NT2/D1 (cell line): ENCODE measurements at regions not wholly inside any gene's neighbourhood (a gene's known extent, or its start where the extent isn't known, plus 50 kb on each side); places are given as distances from the start of the nearest gene placed in this dataset.
A peak's percentile ranks its signal among the peaks of the same experiment; 100 is the strongest.

ENCODE experiments used
- DNase-seq: peaks from one replicate; pipeline ENCODE4 v3.0.0-alpha.2; 2011; ENCODE audit warnings: low read depth, low spot score
- H3K27me3 ChIP-seq: 2 replicates; pipeline ENCODE4 v1.6.0; 2011; ENCODE audit warnings: mild to moderate bottlenecking; ENCODE audit not compliant: insufficient read length, insufficient read depth
- H3K36me3 ChIP-seq: 2 replicates; pipeline ENCODE4 v1.6.1; 2011; ENCODE audit warnings: mild to moderate bottlenecking, low read length, mixed read lengths; ENCODE audit not compliant: insufficient read depth, insufficient read length
- H3K4me1 ChIP-seq: 2 replicates; pipeline ENCODE4 v1.5.1; 2011; ENCODE audit not compliant: insufficient read depth, insufficient read length
- H3K4me3 ChIP-seq: 2 replicates; pipeline ENCODE4 v1.5.1; 2011; ENCODE audit warnings: low read depth; ENCODE audit not compliant: insufficient read length
- H3K9ac ChIP-seq: 2 replicates; pipeline ENCODE4 v1.6.0; 2011; ENCODE audit warnings: low read depth; ENCODE audit not compliant: insufficient read length
- H3K9me3 ChIP-seq: 2 replicates; pipeline ENCODE4 v1.5.1; 2011; ENCODE audit warnings: mild to moderate bottlenecking, low read length; ENCODE audit not compliant: insufficient read depth
- SUZ12 ChIP-seq: IDR thresholded peaks from 2 replicates; pipeline ENCODE4 v1.6.1; 2011; ENCODE audit not compliant: insufficient read length, insufficient read depth; ENCODE audit errors: extremely low read depth
- YY1 ChIP-seq: IDR thresholded peaks from 2 replicates; pipeline ENCODE4 v1.6.1; 2011; ENCODE audit not compliant: insufficient read length, insufficient read depth
- ZNF274 ChIP-seq: IDR thresholded peaks from 2 replicates; pipeline ENCODE4 v1.6.1; 2011; ENCODE audit warnings: mild to moderate bottlenecking, low read depth, low read length

DNA sequence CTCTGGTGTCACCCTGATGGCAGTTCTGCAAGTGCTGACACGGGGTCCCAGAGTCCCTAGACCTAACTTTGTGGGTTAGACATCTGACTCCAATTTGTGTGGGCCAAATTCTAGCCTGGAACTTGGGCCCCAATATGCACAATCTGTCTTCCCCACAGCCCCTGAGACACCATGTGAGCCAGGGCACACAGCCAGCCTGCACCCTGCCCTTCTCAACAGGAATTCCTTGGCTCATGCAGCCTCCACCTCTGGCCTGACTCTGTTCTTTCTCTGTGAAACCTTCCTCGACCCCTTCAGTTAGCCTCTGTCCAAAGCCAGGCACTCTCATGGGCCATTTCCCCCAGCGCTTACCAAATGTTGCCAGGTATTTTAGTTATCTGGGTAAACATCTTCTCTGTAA, 59.1 kb upstream of the POU2AF1 start:
- no peak for DNase-seq
- no peak overlapping the region for H3K9ac ChIP-seq
- H3K36me3 ChIP-seq: no peaks in the 10 kb centered on the region
- H3K4me1 ChIP-seq: peaks cover 6% of the 10 kb centered on the region
- TF ChIP-seq ZNF274 (no peak), YY1 (no peak), SUZ12 (no peak)
- H3K9me3 ChIP-seq: no peaks in the 10 kb centered on the region
- no peak overlapping the region for H3K4me3 ChIP-seq
- H3K27me3 ChIP-seq: no peaks in the 10 kb centered on the region

DNA sequence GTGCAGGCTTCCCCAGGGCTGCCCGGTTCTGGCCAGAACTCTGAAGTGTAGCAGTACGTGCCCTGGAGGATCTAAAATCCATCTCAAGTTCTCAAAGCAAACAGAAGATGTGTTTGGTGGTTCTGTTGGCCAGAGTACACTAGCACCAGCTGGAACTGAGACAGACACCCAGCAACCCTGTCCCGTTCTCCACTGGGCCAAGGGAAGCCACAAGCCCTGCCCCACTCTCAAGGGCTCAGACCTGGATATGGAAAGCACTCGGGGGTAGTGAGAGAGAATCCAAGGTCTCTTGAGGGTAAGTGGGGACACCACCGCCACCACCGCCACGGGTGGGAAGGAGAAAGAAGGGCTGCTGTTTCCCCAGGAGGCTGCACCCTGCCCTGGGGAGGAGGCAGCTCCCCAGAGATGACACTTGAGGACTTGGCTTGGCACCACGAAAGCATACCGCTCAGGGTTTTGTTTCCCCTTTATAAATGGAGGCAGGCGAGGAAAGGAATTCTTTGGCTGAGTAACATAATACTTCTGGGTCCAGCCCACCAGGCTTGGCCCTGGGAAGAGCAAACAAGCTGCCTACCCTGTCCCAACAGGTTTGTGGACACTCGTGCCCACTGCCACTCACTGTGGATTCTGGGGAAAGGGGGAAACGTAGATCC, 56.1 kb upstream of the POU2AF1 start:
- no peaks in the 10 kb centered on the region for H3K9me3 ChIP-seq
- no peak for DNase-seq
- H3K9ac ChIP-seq: no peak overlapping the region
- H3K4me1 ChIP-seq: peaks cover 6% of the 10 kb centered on the region
- no peaks in the 10 kb centered on the region for H3K27me3 ChIP-seq
- H3K4me3 ChIP-seq: no peak overlapping the region
- H3K36me3 ChIP-seq: no peaks in the 10 kb centered on the region
- TF ChIP-seq YY1 (no peak), SUZ12 (no peak), ZNF274 (no peak)

DNA sequence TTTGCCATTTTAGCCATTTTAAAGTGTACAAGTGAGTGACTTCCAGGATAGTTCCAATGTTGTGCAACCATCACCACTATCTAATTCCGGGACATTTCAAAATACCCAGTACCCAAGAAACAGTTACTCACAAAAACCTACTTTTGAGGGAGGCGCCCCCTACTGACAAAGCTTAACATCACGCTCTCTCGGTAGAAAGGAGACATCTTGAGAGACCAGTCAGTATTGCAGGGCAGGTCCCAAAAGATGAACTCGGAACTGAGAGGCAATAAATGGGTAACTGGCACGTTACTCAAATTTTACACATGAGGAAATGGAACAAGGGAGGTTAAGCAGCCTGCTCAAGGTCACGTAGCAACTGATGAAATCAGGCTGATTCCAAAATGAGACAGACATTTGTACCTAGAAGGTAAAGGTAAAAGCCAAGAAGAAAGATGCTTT, 50.0 kb upstream of the POU2AF1 start:
- no peaks in the 10 kb centered on the region for H3K9me3 ChIP-seq
- no peaks in the 10 kb centered on the region for H3K36me3 ChIP-seq
- TF ChIP-seq YY1 (no peak), ZNF274 (no peak), SUZ12 (no peak)
- no peak overlapping the region for H3K9ac ChIP-seq
- no peaks in the 10 kb centered on the region for H3K27me3 ChIP-seq
- DNase-seq: peak; percentile 60
- H3K4me1 ChIP-seq: no peaks in the 10 kb centered on the region
- no peak overlapping the region for H3K4me3 ChIP-seq
